ENCODE measurements at regions not wholly inside any gene's neighbourhood (a gene's known extent, or its start where the extent isn't known, plus 50 kb on each side); places are given as distances from the start of the nearest gene placed in this dataset.

- no peak overlapping the region for H3K4me3 ChIP-seq (IDR thresholded peaks at IDR 0.05; ENCODE audit: insufficient read depth, low read depth, low read length)
- H3K4me1 ChIP-seq (ENCODE audit: low read depth, poor library complexity, severe bottlenecking), result no peaks in the 10 kb centered on the region
- no peak overlapping the region for H3K9ac ChIP-seq
- H3K27ac ChIP-seq, result no peak overlapping the region
- no peak for TF ChIP-seq CTCF (conservative IDR thresholded peaks at IDR 0.05; ENCODE audit: low read depth, low read length)
- no peak overlapping the region for H2AFZ ChIP-seq (ENCODE audit: low read depth)
- no peaks in the 10 kb centered on the region for H4K20me1 ChIP-seq (ENCODE audit: insufficient read depth)
- no peaks in the 10 kb centered on the region for H3K27me3 ChIP-seq (ENCODE audit: insufficient read depth, low read depth)
- no peaks in the 10 kb centered on the region for H3K36me3 ChIP-seq (ENCODE audit: insufficient read depth)
- H3K79me2 ChIP-seq (ENCODE audit: insufficient read depth, low read depth), result no peaks in the 10 kb centered on the region
- H3K4me2 ChIP-seq, result no peak overlapping the region
These were observed 168.3 kb downstream of the DUSP6 start for GRCh38 chr12:89183985-89184435.

GRCh38 chr12:89181271-89181920 is 170.9 kb downstream of the DUSP6 start:
- H2AFZ ChIP-seq (ENCODE audit: low read depth), result no peak overlapping the region
- no peaks in the 10 kb centered on the region for H3K27me3 ChIP-seq (ENCODE audit: insufficient read depth, low read depth)
- no peaks in the 10 kb centered on the region for H4K20me1 ChIP-seq (ENCODE audit: insufficient read depth)
- H3K4me1 ChIP-seq (ENCODE audit: low read depth, poor library complexity, severe bottlenecking), result no peaks in the 10 kb centered on the region
- H3K4me3 ChIP-seq (IDR thresholded peaks at IDR 0.05; ENCODE audit: insufficient read depth, low read depth, low read length), result no peak overlapping the region
- H3K79me2 ChIP-seq (ENCODE audit: insufficient read depth, low read depth), result no peaks in the 10 kb centered on the region
- no peak overlapping the region for H3K4me2 ChIP-seq
- no peaks in the 10 kb centered on the region for H3K36me3 ChIP-seq (ENCODE audit: insufficient read depth)
- TF ChIP-seq CTCF (conservative IDR thresholded peaks at IDR 0.05; ENCODE audit: low read depth, low read length), result no peak
- no peak overlapping the region for H3K27ac ChIP-seq
- H3K9ac ChIP-seq, result no peak overlapping the region

GRCh38 chr12:89180496-89180895 is 171.8 kb downstream of the DUSP6 start:
- H3K36me3 ChIP-seq (ENCODE audit: insufficient read depth), result no peaks in the 10 kb centered on the region
- no peaks in the 10 kb centered on the region for H4K20me1 ChIP-seq (ENCODE audit: insufficient read depth)
- TF ChIP-seq CTCF (conservative IDR thresholded peaks at IDR 0.05; ENCODE audit: low read depth, low read length), result no peak
- H3K9ac ChIP-seq, result no peak overlapping the region
- no peaks in the 10 kb centered on the region for H3K4me1 ChIP-seq (ENCODE audit: low read depth, poor library complexity, severe bottlenecking)
- no peak overlapping the region for H2AFZ ChIP-seq (ENCODE audit: low read depth)
- no peak overlapping the region for H3K4me2 ChIP-seq
- no peak overlapping the region for H3K4me3 ChIP-seq (IDR thresholded peaks at IDR 0.05; ENCODE audit: insufficient read depth, low read depth, low read length)
- H3K27ac ChIP-seq, result no peak overlapping the region
- H3K79me2 ChIP-seq (ENCODE audit: insufficient read depth, low read depth), result no peaks in the 10 kb centered on the region
- no peaks in the 10 kb centered on the region for H3K27me3 ChIP-seq (ENCODE audit: insufficient read depth, low read depth)

GRCh38 chr12:89179983-89180382 is 172.3 kb downstream of the DUSP6 start:
- Histone ChIP-seq H3K36me3 (ENCODE audit: insufficient read depth) (no peaks in the 10 kb centered on the region), H3K27ac (no peak overlapping the region)

More at GRCh38 chr12:89179983-89180382, 172.3 kb downstream of the DUSP6 start:
- Histone ChIP-seq H4K20me1 (ENCODE audit: insufficient read depth) (no peaks in the 10 kb centered on the region), H3K27me3 (ENCODE audit: insufficient read depth, low read depth) (no peaks in the 10 kb centered on the region), H3K9ac (no peak overlapping the region), H3K4me1 (ENCODE audit: low read depth, poor library complexity, severe bottlenecking) (no peaks in the 10 kb centered on the region), H3K79me2 (ENCODE audit: insufficient read depth, low read depth) (no peaks in the 10 kb centered on the region), H3K4me3 (IDR thresholded peaks at IDR 0.05; ENCODE audit: insufficient read depth, low read depth, low read length) (no peak overlapping the region), H3K4me2 (no peak overlapping the region), H2AFZ (ENCODE audit: low read depth) (no peak overlapping the region)
- TF ChIP-seq CTCF (conservative IDR thresholded peaks at IDR 0.05; ENCODE audit: low read depth, low read length), result no peak
